HG02885 (cell line): ENCODE measurements at regions not wholly inside any gene's neighbourhood (a gene's known extent, or its start where the extent isn't known, plus 50 kb on each side); places are given as distances from the start of the nearest gene placed in this dataset.
"Not testable (repeated sequence)": the region's sequence is repeated elsewhere in the genome, so short reads cannot be mapped to it uniquely, and the experiment has no call there.

Experiments used
- ATAC-seq: cut with Tn5 transposase; IDR thresholded peaks from one replicate; pipeline ENCODE4 v1.9.1; 2021; ENCODE audit warnings: mild to moderate bottlenecking; ENCODE audit not compliant: unreplicated experiment, poor library complexity

- no peak for ATAC-seq
Observed at GRCh38 chr7:25722856-25723255, 429.1 kb upstream of the NFE2L3 start.

- no peak for ATAC-seq
Observed at GRCh38 chr7:25725451-25725850, 426.5 kb upstream of the NFE2L3 start.

GRCh38 chr7:25726170-25726780 lies 425.7 kb upstream of the NFE2L3 start:
- ATAC-seq, result no peak

GRCh38 chr7:25726781-25727311 lies 425.2 kb upstream of the NFE2L3 start:
- no peak for ATAC-seq

- ATAC-seq, result no peak
Observed at GRCh38 chr7:25727446-25727845, 424.6 kb upstream of the NFE2L3 start.

GRCh38 chr7:25727876-25728275 lies 424.1 kb upstream of the NFE2L3 start:
- ATAC-seq, result no peak

GRCh38 chr7:25731068-25731845 lies 420.7 kb upstream of the NFE2L3 start:
- no peak for ATAC-seq

GRCh38 chr7:25731846-25732245 lies 420.2 kb upstream of the NFE2L3 start:
- no peak for ATAC-seq

- no peak for ATAC-seq
Observed at GRCh38 chr7:25732766-25733217, 419.2 kb upstream of the NFE2L3 start.

GRCh38 chr7:25735674-25736242 lies 416.2 kb upstream of the NFE2L3 start:
- ATAC-seq, result no peak

- no peak for ATAC-seq
Observed at GRCh38 chr7:25738528-25738927, 413.5 kb upstream of the NFE2L3 start.

- no peak for ATAC-seq
Observed at GRCh38 chr7:25739143-25739542, 412.9 kb upstream of the NFE2L3 start.

GRCh38 chr7:25742316-25742715 lies 409.7 kb upstream of the NFE2L3 start:
- ATAC-seq, result no peak

- not testable (repeated sequence) for ATAC-seq
Observed at GRCh38 chr7:25743670-25744451, 408.1 kb upstream of the NFE2L3 start.

- no peak for ATAC-seq
Observed at GRCh38 chr7:25750744-25751508, 401.1 kb upstream of the NFE2L3 start.

GRCh38 chr7:25752154-25752553 lies 399.8 kb upstream of the NFE2L3 start:
- ATAC-seq, result no peak

GRCh38 chr7:25752967-25753791 lies 398.8 kb upstream of the NFE2L3 start:
- no peak for ATAC-seq

- ATAC-seq, result no peak
Observed at GRCh38 chr7:25753837-25754236, 398.2 kb upstream of the NFE2L3 start.

GRCh38 chr7:25754333-25754732 lies 397.7 kb upstream of the NFE2L3 start:
- ATAC-seq, result no peak
